Uterus (tissue), 2 donors: ENCODE measurements at regions not wholly inside any gene's neighbourhood (a gene's known extent, or its start where the extent isn't known, plus 50 kb on each side); places are given as distances from the start of the nearest gene placed in this dataset.

ENCODE experiments used
- CTCF ChIP-seq, 4 experiments: fragments of 200-600 bp in 2 of 4; fragments of 450-650 bp in 2 of 4; sonication (generic) in 2 of 4; IDR thresholded peaks; one replicate each; pipeline ENCODE4 v1.5.1; 2016 to 2019; ENCODE audit warnings: antibody characterized with exemption in 4 of 4, mild to moderate bottlenecking in 2 of 4, moderate library complexity in 1 of 4
- POLR2A ChIP-seq, 2 donors: fragments of 450-650 bp; IDR thresholded peaks; one replicate each; pipeline ENCODE4 v1.6.1; 2016; ENCODE audit warnings: antibody characterized with exemption in 2 of 2, mild to moderate bottlenecking in 1 of 2, moderate library complexity in 1 of 2

GRCh38 chr4:187006189-187006618 lies 282.5 kb upstream of the FAT1 start:
- TF ChIP-seq CTCF (IDR thresholded peaks at IDR 0.05) (no peak), POLR2A (IDR thresholded peaks at IDR 0.05) (no peak)
